ENCODE measurements at regions not wholly inside any gene's neighbourhood (a gene's known extent, or its start where the extent isn't known, plus 50 kb on each side); places are given as distances from the start of the nearest gene placed in this dataset.

- DNase-seq: peak; percentile 11
- intact Hi-C loops (cut with DNase I; ENCODE audit: low total_unique reads): no loop called here
These were observed 163.0 kb upstream of the SYT13 start for GRCh38 chr11:45449036-45449601.

GRCh38 chr11:45448561-45448960 lies 162.4 kb upstream of the SYT13 start:
- Histone ChIP-seq H3K9me3 (no peaks in the 10 kb centered on the region), H3K27ac (no peak overlapping the region), H3K4me3 (no peak overlapping the region), H3K27me3 (replicated peaks in 1 of 7) (peaks cover 0 to 46% (median 3%) of the 10 kb centered on the region in 7 donors), H3K4me1 (no peaks in the 10 kb centered on the region), H3K36me3 (no peaks in the 10 kb centered on the region)
- intact Hi-C loops (cut with DNase I; ENCODE audit: low total_unique reads): no loop called here
- DNase-seq: no peak
- WGBS, 5 donors: 78 to 92% (median 85%) methylated on average over 3 to 5 of the region's 5 CpGs
- TF ChIP-seq CTCF (IDR thresholded peaks at IDR 0.05 in 8 of 11, conservative IDR thresholded peaks at IDR 0.05 in 3 of 11): no peak

More at GRCh38 chr11:45449036-45449601, 163.0 kb upstream of the SYT13 start:
- no peaks in the 10 kb centered on the region for H3K9me3 ChIP-seq
- WGBS, 5 donors: 60 to 73% (median 65%) methylated on average over 9 of the region's 9 CpGs
- TF ChIP-seq POLR2A (IDR thresholded peaks at IDR 0.05): no peak
- TF ChIP-seq CTCF (IDR thresholded peaks at IDR 0.05 in 8 of 11, conservative IDR thresholded peaks at IDR 0.05 in 3 of 11): no peak
- no peak for TF ChIP-seq POLR2AphosphoS5 (IDR thresholded peaks at IDR 0.05)
- no peak overlapping the region for H3K4me3 ChIP-seq
- peaks cover 0 to 41% (median 3%) of the 10 kb centered on the region in 7 donors for H3K27me3 ChIP-seq (replicated peaks in 1 of 7)
- H3K4me1 ChIP-seq: no peaks in the 10 kb centered on the region
- H3K36me3 ChIP-seq: no peaks in the 10 kb centered on the region
- H3K27ac ChIP-seq: no peak overlapping the region

- no peak for DNase-seq
- Histone ChIP-seq H3K4me3 (no peak overlapping the region), H3K27ac (no peak overlapping the region), H3K36me3 (no peaks in the 10 kb centered on the region), H3K27me3 (replicated peaks in 1 of 7) (peaks cover 0 to 40% (median 3%) of the 10 kb centered on the region in 7 donors), H3K4me1 (no peaks in the 10 kb centered on the region), H3K9me3 (no peaks in the 10 kb centered on the region)
- no peak for TF ChIP-seq CTCF (IDR thresholded peaks at IDR 0.05 in 8 of 11, conservative IDR thresholded peaks at IDR 0.05 in 3 of 11)
- TF ChIP-seq POLR2AphosphoS5 (IDR thresholded peaks at IDR 0.05): no peak
- TF ChIP-seq POLR2A (IDR thresholded peaks at IDR 0.05): no peak
- 76 to 86% (median 83%) methylated on average over 7 to 8 of the region's 8 CpGs for WGBS, 5 donors
- intact Hi-C loops (cut with DNase I; ENCODE audit: low total_unique reads): no loop called here
These were observed 160.9 kb upstream of the SYT13 start for GRCh38 chr11:45446998-45447397.

GRCh38 chr11:45446434-45446833 lies 160.3 kb upstream of the SYT13 start:
- Histone ChIP-seq H3K4me3 (no peak overlapping the region), H3K9me3 (no peaks in the 10 kb centered on the region), H3K36me3 (no peaks in the 10 kb centered on the region), H3K4me1 (no peaks in the 10 kb centered on the region), H3K27ac (no peak overlapping the region), H3K27me3 (replicated peaks in 1 of 7) (peaks cover 0 to 43% (median 3%) of the 10 kb centered on the region in 7 donors)
- intact Hi-C loops (cut with DNase I; ENCODE audit: low total_unique reads): no loop called here
- TF ChIP-seq POLR2A (IDR thresholded peaks at IDR 0.05) (no peak), POLR2AphosphoS5 (IDR thresholded peaks at IDR 0.05) (no peak), CTCF (IDR thresholded peaks at IDR 0.05 in 8 of 11, conservative IDR thresholded peaks at IDR 0.05 in 3 of 11) (no peak)
- DNase-seq: no peak
- 82 to 89% (median 86%) methylated on average over 5 of the region's 5 CpGs for WGBS, 5 donors
